GM19023 (cell line): ENCODE measurements at regions not wholly inside any gene's neighbourhood (a gene's known extent, or its start where the extent isn't known, plus 50 kb on each side); places are given as distances from the start of the nearest gene placed in this dataset.

ENCODE experiments used
- ATAC-seq: cut with Tn5 transposase; IDR thresholded peaks from one replicate; pipeline ENCODE4 v1.9.1; 2021; ENCODE audit warnings: mild to moderate bottlenecking, moderate library complexity; ENCODE audit not compliant: unreplicated experiment

GRCh38 chr9:86541014-86541570 is 186.9 kb upstream of the TUT7 start:
- no peak for ATAC-seq

GRCh38 chr9:86535406-86535915 is 181.3 kb upstream of the TUT7 start:
- no peak for ATAC-seq

GRCh38 chr9:86534572-86535258 is 180.5 kb upstream of the TUT7 start:
- no peak for ATAC-seq

- ATAC-seq: no peak
These were observed 177.9 kb upstream of the TUT7 start for GRCh38 chr9:86531971-86532640.

GRCh38 chr9:86531273-86531970 is 177.2 kb upstream of the TUT7 start:
- no peak for ATAC-seq

- no peak for ATAC-seq
These were observed 175.5 kb upstream of the TUT7 start for GRCh38 chr9:86529496-86530275.

GRCh38 chr9:86526021-86526420 is 171.8 kb upstream of the TUT7 start:
- ATAC-seq: no peak

GRCh38 chr9:86525182-86525581 is 171.0 kb upstream of the TUT7 start:
- no peak for ATAC-seq

GRCh38 chr9:86521977-86522376 is 167.8 kb upstream of the TUT7 start:
- ATAC-seq: no peak

- no peak for ATAC-seq
These were observed 167.1 kb upstream of the TUT7 start for GRCh38 chr9:86521322-86521721.

- no peak for ATAC-seq
These were observed 164.9 kb upstream of the TUT7 start for GRCh38 chr9:86519066-86519615.

- ATAC-seq: no peak
These were observed 163.3 kb upstream of the TUT7 start for GRCh38 chr9:86517475-86517874.

GRCh38 chr9:86516564-86516963 is 162.4 kb upstream of the TUT7 start:
- no peak for ATAC-seq

- ATAC-seq: no peak
These were observed 161.0 kb upstream of the TUT7 start for GRCh38 chr9:86515221-86515620.

GRCh38 chr9:86513429-86513828 is 159.2 kb upstream of the TUT7 start:
- ATAC-seq: no peak

- no peak for ATAC-seq
These were observed 158.7 kb upstream of the TUT7 start for GRCh38 chr9:86512929-86513328.

- no peak for ATAC-seq
These were observed 157.6 kb upstream of the TUT7 start for GRCh38 chr9:86511614-86512360.

GRCh38 chr9:86508208-86508903 is 154.1 kb upstream of the TUT7 start:
- no peak for ATAC-seq

GRCh38 chr9:86507212-86507630 is 153.0 kb upstream of the TUT7 start:
- no peak for ATAC-seq
